ENCODE measurements at regions not wholly inside any gene's neighbourhood (a gene's known extent, or its start where the extent isn't known, plus 50 kb on each side); places are given as distances from the start of the nearest gene placed in this dataset.

- H4K8ac ChIP-seq (ENCODE audit: extremely low read depth, insufficient read depth, low read length): no peak overlapping the region
- H3K23me2 ChIP-seq (ENCODE audit: low read depth, low read length): no peaks in the 10 kb centered on the region
- DNase-seq (ENCODE audit: low read depth in 1 of 2, low spot score in 2 of 2): no peak
- no peaks in the 10 kb centered on the region for H3K9me3 ChIP-seq (ENCODE audit: insufficient read depth in 2 of 2, low read depth in 1 of 2, low read length in 1 of 2)
- WGBS, 2 experiments (ENCODE audit: extremely low coverage in 1 of 2, insufficient coverage in 1 of 2, insufficient read length in 1 of 2, insufficient replicate concordance in 2 of 2, low coverage in 1 of 2, low lambda C conversion rate in 2 of 2, missing lambda C conversion rate in 1 of 2): 88% methylated on average over 1 of the region's 1 CpG; no CpG with 5 or more reads in 1 of the 2 experiments
- H3K23ac ChIP-seq (ENCODE audit: insufficient read length): no peak overlapping the region
- peaks cover 0 to 2% (median 0%) of the 10 kb centered on the region in 4 experiments; a peak in 2 of 8 replicates for H3K36me3 ChIP-seq (ENCODE audit: control insufficient read depth in 2 of 4, insufficient read depth in 4 of 4, low read length in 3 of 4)
- H2BK12ac ChIP-seq (ENCODE audit: low read depth, low read length): no peak overlapping the region
- H3K79me1 ChIP-seq (ENCODE audit: low read depth, low read length): no peaks in the 10 kb centered on the region
- no peak overlapping the region for H3K4ac ChIP-seq (replicated peaks; ENCODE audit: insufficient read length, low read depth, low read length)
- TF ChIP-seq BACH1 (IDR thresholded peaks at IDR 0.05; ENCODE audit: low read length) (no peak), ASH2L (IDR thresholded peaks at IDR 0.05; ENCODE audit: low read length) (no peak), NANOG (IDR thresholded peaks at IDR 0.05; ENCODE audit: insufficient read depth, low read depth, low read length, poor library complexity, severe bottlenecking) (no peak), CHD2 (IDR thresholded peaks at IDR 0.05; ENCODE audit: low read length) (no peak), SIX5 (IDR thresholded peaks at IDR 0.05; ENCODE audit: low read depth, low read length) (no peak), MAFK (IDR thresholded peaks at IDR 0.05; ENCODE audit: low read depth, low read length) (no peak)
- no peak overlapping the region for H2BK20ac ChIP-seq (ENCODE audit: low read length)
- no peak for FAIRE-seq
- POLR2A ChIA-PET (ENCODE audit: partially characterized antibody): no interaction called here
- H3K14ac ChIP-seq (ENCODE audit: insufficient read length): no peak overlapping the region
- H3K27ac ChIP-seq (ENCODE audit: low read depth, low read length): no peak overlapping the region
- no peaks in the 10 kb centered on the region for H3K4me1 ChIP-seq (replicated peaks in 1 of 4; ENCODE audit: control insufficient read depth in 3 of 4, insufficient read depth in 4 of 4, low read length in 3 of 4)
- H3K9ac ChIP-seq (replicated peaks in 1 of 4; ENCODE audit: extremely low read depth in 1 of 4, low read depth in 3 of 4, low read length in 3 of 4): no peak overlapping the region
- H4K91ac ChIP-seq (replicated peaks; ENCODE audit: insufficient read length, low read length): no peak overlapping the region
- no peak overlapping the region for H2BK120ac ChIP-seq (replicated peaks; ENCODE audit: low read depth, low read length)
- peaks cover 1 to 2% of the 10 kb centered on the region in 2 experiments for H4K20me1 ChIP-seq (replicated peaks in 1 of 2; ENCODE audit: control insufficient read depth in 1 of 2, insufficient read depth in 2 of 2, low read length in 2 of 2)
- H3K4me2 ChIP-seq (ENCODE audit: insufficient read depth in 1 of 2, low read depth in 2 of 2, low read length in 2 of 2): no peak overlapping the region
- H2AFZ ChIP-seq (ENCODE audit: low read length): no peak overlapping the region
- no peaks in the 10 kb centered on the region for H3K79me2 ChIP-seq (ENCODE audit: control insufficient read depth in 1 of 2, insufficient read depth in 2 of 2, low read length in 2 of 2)
- H3K27me3 ChIP-seq (replicated peaks in 1 of 4; ENCODE audit: control insufficient read depth in 3 of 4, extremely low read depth in 1 of 4, insufficient read depth in 3 of 4, low read length in 3 of 4): no peaks in the 10 kb centered on the region
- no peak overlapping the region for H2AK5ac ChIP-seq (ENCODE audit: low read depth, low read length)
- no peak overlapping the region for H2BK15ac ChIP-seq (ENCODE audit: low read length)
- H3K4me3 ChIP-seq (ENCODE audit: extremely low read depth in 1 of 4, insufficient read depth in 2 of 4, low read depth in 3 of 4, low read length in 4 of 4): no peak overlapping the region
- no peak overlapping the region for H3K18ac ChIP-seq (ENCODE audit: extremely low read depth, low read length)
- CTCF ChIA-PET (ENCODE audit: partially characterized antibody): interaction anchor here (0.7 to 1.6 kb wide), 4 partner anchors 11 to 87 kb away, joined by 3 to 6 read pairs (median 4); no protein-coding TSS in a partner anchor
- H4K5ac ChIP-seq (ENCODE audit: insufficient read length, low read depth, low read length): no peak overlapping the region
- H3K56ac ChIP-seq (replicated peaks; ENCODE audit: insufficient read length, low read depth, low read length): no peak overlapping the region
- no peak overlapping the region for H2BK5ac ChIP-seq (ENCODE audit: low read depth, low read length)
Measured at GRCh38 chr7:65304175-65304574, 69.5 kb upstream of the ZNF92 start.
